WERI-Rb-1 (cell line): ENCODE measurements at regions not wholly inside any gene's neighbourhood (a gene's known extent, or its start where the extent isn't known, plus 50 kb on each side); places are given as distances from the start of the nearest gene placed in this dataset.
"Not testable (repeated sequence)": the region's sequence is repeated elsewhere in the genome, so short reads cannot be mapped to it uniquely, and the experiment has no call there.

ENCODE experiments used
- DNase-seq: peaks from one replicate; pipeline ENCODE4 v3.0.0-alpha.2; 2020
- H3K27ac ChIP-seq: fragments of 250-450 bp; sonication (Bioruptor Pico); 2 replicates; pipeline ENCODE4 v1.5.1; 2020; ENCODE audit warnings: mild to moderate bottlenecking, moderate library complexity
- H3K27me3 ChIP-seq: fragments of 250-450 bp; sonication (Bioruptor Pico); 2 replicates; pipeline ENCODE4 v1.5.1; 2021; ENCODE audit warnings: mild to moderate bottlenecking, low read depth, moderate library complexity; ENCODE audit not compliant: insufficient read depth, severe bottlenecking
- H3K36me3 ChIP-seq: fragments of 250-450 bp; sonication (Bioruptor Pico); 2 replicates; pipeline ENCODE4 v1.5.1; 2020; ENCODE audit warnings: mild to moderate bottlenecking, moderate library complexity
- H3K4me3 ChIP-seq: 2 replicates; pipeline ENCODE4 v1.5.1; 2011; ENCODE audit warnings: low read depth, mild to moderate bottlenecking, control low read depth, low read length
- H3K9me3 ChIP-seq: fragments of 250-450 bp; sonication (Bioruptor Pico); 2 replicates; pipeline ENCODE4 v1.5.1; 2021; ENCODE audit warnings: mild to moderate bottlenecking, moderate library complexity; ENCODE audit not compliant: severe bottlenecking
- TF ChIP-seq, protein P1 (sequence below): IDR thresholded peaks from 2 replicates; pipeline ENCODE4 v1.5.1; 2011; ENCODE audit warnings: low read depth, mild to moderate bottlenecking, control low read depth, inconsistent platforms, low read length

GRCh38 chr4:72670521-72670920, 101.5 kb upstream of the ADAMTS3 start:
- Histone ChIP-seq H3K4me3 (no peak overlapping the region), H3K27me3 (no peaks in the 10 kb centered on the region), H3K27ac (no peak overlapping the region), H3K9me3 (no peaks in the 10 kb centered on the region), H3K36me3 (no peaks in the 10 kb centered on the region)
- no peak for DNase-seq
- TF ChIP-seq, protein P1, sequence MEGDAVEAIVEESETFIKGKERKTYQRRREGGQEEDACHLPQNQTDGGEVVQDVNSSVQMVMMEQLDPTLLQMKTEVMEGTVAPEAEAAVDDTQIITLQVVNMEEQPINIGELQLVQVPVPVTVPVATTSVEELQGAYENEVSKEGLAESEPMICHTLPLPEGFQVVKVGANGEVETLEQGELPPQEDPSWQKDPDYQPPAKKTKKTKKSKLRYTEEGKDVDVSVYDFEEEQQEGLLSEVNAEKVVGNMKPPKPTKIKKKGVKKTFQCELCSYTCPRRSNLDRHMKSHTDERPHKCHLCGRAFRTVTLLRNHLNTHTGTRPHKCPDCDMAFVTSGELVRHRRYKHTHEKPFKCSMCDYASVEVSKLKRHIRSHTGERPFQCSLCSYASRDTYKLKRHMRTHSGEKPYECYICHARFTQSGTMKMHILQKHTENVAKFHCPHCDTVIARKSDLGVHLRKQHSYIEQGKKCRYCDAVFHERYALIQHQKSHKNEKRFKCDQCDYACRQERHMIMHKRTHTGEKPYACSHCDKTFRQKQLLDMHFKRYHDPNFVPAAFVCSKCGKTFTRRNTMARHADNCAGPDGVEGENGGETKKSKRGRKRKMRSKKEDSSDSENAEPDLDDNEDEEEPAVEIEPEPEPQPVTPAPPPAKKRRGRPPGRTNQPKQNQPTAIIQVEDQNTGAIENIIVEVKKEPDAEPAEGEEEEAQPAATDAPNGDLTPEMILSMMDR = no peak

DNA sequence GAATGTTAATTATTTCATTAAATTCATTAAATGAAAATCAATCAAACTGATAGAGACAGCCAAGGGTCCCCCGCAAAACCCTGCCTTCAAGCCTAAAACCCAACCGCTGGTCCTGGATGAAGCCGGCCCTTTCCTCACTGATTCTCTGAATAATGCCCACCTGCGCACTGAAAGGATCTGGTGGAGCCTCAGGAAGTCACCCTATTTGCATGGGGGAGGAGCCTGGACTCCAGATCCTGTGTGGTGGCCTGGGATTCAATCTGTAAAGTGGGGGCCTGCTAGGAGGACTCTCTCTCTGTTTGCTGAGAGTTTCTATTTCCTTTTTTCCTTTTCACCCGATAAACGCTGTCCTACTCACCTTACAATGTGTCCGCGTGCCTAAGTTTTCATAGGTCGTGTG, 97.9 kb upstream of the ADAMTS3 start:
- Histone ChIP-seq H3K9me3 (no peaks in the 10 kb centered on the region), H3K4me3 (no peak overlapping the region), H3K36me3 (no peaks in the 10 kb centered on the region), H3K27ac (no peak overlapping the region), H3K27me3 (no peaks in the 10 kb centered on the region)
- DNase-seq = no peak
- TF ChIP-seq, protein P1 = no peak

DNA sequence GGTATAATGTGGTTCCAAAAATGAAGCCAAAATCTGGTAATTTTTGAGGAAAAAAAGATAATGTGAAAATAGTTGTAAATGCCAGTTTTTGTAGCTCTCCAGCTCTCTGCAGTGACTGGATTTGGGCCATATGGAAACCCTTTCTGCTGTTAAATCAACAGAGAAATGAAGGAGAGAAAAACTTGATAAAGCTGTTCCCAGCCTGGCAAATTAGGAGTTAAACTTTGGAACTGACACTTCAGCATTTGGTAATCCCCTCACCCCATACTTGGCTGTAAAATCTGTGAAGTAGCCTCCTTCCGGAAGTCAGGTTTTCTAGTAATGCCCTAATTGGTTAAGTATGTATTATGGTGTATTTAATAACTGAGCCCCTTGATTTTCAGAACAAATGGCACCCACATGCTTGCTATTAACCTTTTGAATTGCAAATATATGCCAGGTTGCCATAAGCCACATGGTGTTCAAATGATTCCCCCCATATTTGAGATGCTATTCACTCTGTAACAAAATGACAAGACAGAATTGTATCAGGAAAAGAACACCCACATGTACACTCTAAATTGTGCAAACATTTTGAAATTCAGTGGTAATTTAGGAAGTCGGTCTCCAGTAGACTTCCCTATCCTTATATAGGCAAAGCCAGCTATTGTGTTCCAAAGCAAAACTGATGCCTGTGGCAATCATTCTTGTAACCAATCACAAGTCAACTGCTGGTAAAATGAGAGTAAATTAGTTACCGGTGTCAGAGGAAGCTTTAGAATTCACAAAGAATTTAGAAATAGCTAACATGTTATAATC, 96.3 kb upstream of the ADAMTS3 start:
- TF ChIP-seq, protein P1 = no peak
- Histone ChIP-seq H3K27me3 (no peaks in the 10 kb centered on the region), H3K27ac (no peak overlapping the region), H3K9me3 (no peaks in the 10 kb centered on the region), H3K36me3 (no peaks in the 10 kb centered on the region), H3K4me3 (no peak overlapping the region)
- no peak for DNase-seq

DNA sequence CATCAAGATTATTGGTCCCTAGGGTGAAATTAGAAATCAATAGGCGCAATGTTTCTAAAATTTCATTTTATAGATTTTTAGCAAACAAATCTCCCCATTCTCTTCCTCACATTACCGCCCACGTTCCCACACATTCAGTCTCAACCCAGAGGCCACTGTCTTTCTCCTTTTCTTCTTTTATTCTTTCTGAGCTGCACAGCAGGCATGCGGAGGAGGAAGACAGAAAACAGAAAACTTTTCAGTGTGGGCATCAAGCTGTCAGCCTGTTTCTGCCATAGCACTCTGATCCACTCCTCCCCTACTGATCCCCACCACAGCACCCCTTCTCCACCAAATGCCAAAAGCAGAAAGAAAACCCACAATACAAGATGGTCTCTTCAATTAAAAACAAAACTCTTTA, 94.8 kb upstream of the ADAMTS3 start:
- Histone ChIP-seq H3K27me3 (no peaks in the 10 kb centered on the region), H3K27ac (no peak overlapping the region), H3K36me3 (no peaks in the 10 kb centered on the region), H3K9me3 (no peaks in the 10 kb centered on the region), H3K4me3 (no peak overlapping the region)
- DNase-seq = no peak
- TF ChIP-seq, protein P1 = no peak

DNA sequence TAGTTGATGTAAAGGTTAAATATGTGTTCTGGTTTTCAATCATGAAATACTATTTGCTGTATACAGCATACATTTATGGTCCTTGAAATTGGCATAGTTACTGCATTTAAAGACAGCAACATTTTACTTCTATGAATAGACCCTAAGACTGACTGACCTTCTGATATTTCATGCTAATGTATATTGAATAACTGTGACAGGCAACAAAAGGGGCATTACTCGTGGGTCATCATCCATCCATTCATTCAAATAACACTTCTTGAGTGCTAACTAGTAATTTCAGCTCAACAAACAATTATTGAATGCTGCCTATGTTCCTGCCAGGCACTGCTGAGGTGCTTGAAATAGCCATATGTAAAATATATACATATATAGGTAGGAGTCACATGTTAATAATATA, 92.8 kb upstream of the ADAMTS3 start:
- TF ChIP-seq, protein P1 = no peak
- H3K36me3 ChIP-seq = no peaks in the 10 kb centered on the region
- DNase-seq = no peak
- no peak overlapping the region for H3K4me3 ChIP-seq
- no peaks in the 10 kb centered on the region for H3K27me3 ChIP-seq
- no peak overlapping the region for H3K27ac ChIP-seq
- H3K9me3 ChIP-seq = no peaks in the 10 kb centered on the region

- DNase-seq = no peak
- no peak overlapping the region for H3K4me3 ChIP-seq
- peaks cover 10% of the 10 kb centered on the region for H3K9me3 ChIP-seq
- H3K36me3 ChIP-seq = no peaks in the 10 kb centered on the region
- H3K27me3 ChIP-seq = no peaks in the 10 kb centered on the region
- no peak overlapping the region for H3K27ac ChIP-seq
- TF ChIP-seq, protein P1 = no peak
Measured at GRCh38 chr4:72641611-72642010, 72.6 kb upstream of the ADAMTS3 start.

DNA sequence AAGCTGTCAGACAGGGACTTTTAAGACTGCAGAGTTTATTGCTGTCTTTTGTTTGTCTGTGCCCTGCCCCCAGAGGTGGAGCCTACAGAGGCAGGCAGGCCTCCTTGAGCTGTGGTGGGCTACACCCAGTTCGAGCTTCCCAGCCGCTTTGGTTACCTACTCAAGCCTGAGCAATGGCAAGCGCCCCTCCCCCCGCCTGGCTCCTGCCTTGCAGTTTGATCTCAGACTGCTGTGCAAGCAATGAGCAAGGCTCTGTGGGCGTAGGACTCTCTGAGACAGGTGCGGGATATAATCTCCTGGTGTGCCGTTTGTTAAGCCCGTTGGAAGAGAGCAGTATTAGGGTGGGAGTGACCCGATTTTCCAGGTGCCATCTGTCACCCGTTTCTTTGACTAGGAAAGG, 67.8 kb upstream of the ADAMTS3 start:
- not testable (repeated sequence) for H3K4me3 ChIP-seq, H3K36me3 ChIP-seq, H3K27me3 ChIP-seq, H3K27ac ChIP-seq
- peaks cover 11% of the 10 kb centered on the region for H3K9me3 ChIP-seq
- peak; percentile 13 for DNase-seq

DNA sequence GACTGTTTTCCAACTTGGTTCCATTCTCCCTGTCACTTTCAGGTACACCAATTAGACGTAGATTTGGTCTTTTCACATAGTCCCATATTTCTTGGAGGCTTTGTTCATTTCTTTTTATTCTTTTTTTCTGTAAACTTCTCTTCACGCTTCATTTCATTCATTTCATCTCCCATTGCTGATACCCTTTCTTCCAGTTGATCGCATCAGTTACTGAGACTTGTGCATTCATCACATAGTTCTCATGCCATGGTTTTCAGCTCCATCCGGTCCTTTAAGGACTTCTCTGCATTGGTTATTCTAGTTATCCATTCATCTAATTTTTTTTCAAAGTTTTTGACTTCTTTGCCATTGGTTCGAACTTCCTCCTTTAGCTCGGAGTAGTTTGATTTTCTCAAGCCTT, 66.9 kb upstream of the ADAMTS3 start:
- H3K36me3 ChIP-seq, H3K27ac ChIP-seq, DNase-seq, H3K4me3 ChIP-seq, H3K27me3 ChIP-seq: not testable (repeated sequence)
- H3K9me3 ChIP-seq = peaks cover 11% of the 10 kb centered on the region
